AG04450 (cell line): ENCODE measurements at regions not wholly inside any gene's neighbourhood (a gene's known extent, or its start where the extent isn't known, plus 50 kb on each side); places are given as distances from the start of the nearest gene placed in this dataset.

Experiments used
- CTCF ChIA-PET: fragments of 300-600, 350-600 bp; formaldehyde crosslinking; extraction: SDS; loops from one replicate; lab custom pipeline; 2022; ENCODE audit warnings: antibody characterized with exemption, inconsistent platforms; lab: Charles Lee
- POLR2A ChIA-PET: fragments of 350-600 bp; formaldehyde crosslinking; extraction: SDS; loops from one replicate; lab custom pipeline; 2021; ENCODE audit warnings: antibody characterized with exemption, inconsistent platforms; lab: Yijun Ruan, JAX
- DNase-seq: peaks from one replicate; pipeline ENCODE4 v3.0.0-alpha.2; 2011; ENCODE audit warnings: low read depth, low spot score
- H3K27ac ChIP-seq: one replicate; pipeline ENCODE4 v1.5.1; 2012; ENCODE audit warnings: low read depth, low read length, control low read depth
- H3K27me3 ChIP-seq: one replicate; pipeline ENCODE4 v1.6.0; 2012; ENCODE audit warnings: low read length; ENCODE audit not compliant: control insufficient read depth, insufficient read depth
- H3K4me3 ChIP-seq: 2 replicates; pipeline ENCODE4 v1.5.1; 2011; ENCODE audit warnings: mild to moderate bottlenecking, low read depth, low read length, control low read depth
- H3K9me3 ChIP-seq: 2 replicates; pipeline ENCODE4 v1.5.1; 2012; ENCODE audit warnings: low read length; ENCODE audit not compliant: control insufficient read depth, insufficient read depth
- CTCF ChIP-seq: IDR thresholded peaks from 2 replicates; pipeline ENCODE4 v1.5.1; 2011; ENCODE audit warnings: low read depth, low read length, control low read depth, inconsistent platforms

GRCh38 chr12:75864161-75864560, 167.4 kb downstream of the PHLDA1 start:
- H3K27me3 ChIP-seq, result peaks cover 2% of the 10 kb centered on the region

GRCh38 chr12:75863533-75863932, 168.0 kb downstream of the PHLDA1 start:
- Histone ChIP-seq H3K27me3 (peaks cover 2% of the 10 kb centered on the region), H3K9me3 (no peaks in the 10 kb centered on the region), H3K27ac (peak overlapping the region; percentile 47), H3K4me3 (no peak overlapping the region)
- DNase-seq, result no peak
- TF ChIP-seq CTCF, result no peak
- CTCF ChIA-PET, result interaction anchor here (0.6 kb wide), 1 partner anchor 338 kb away, joined by 3 read pairs; no protein-coding TSS in a partner anchor
- POLR2A ChIA-PET, result interaction anchor here (0.9 to 1.4 kb wide), 2 partner anchors 157 to 168 kb away, joined by 3 to 4 read pairs; partner anchors contain the start of gene PHLDA1

More at GRCh38 chr12:75864161-75864560, 167.4 kb downstream of the PHLDA1 start:
- DNase-seq, result no peak
- no peak for TF ChIP-seq CTCF
- Histone ChIP-seq H3K27ac (no peak overlapping the region), H3K9me3 (no peaks in the 10 kb centered on the region), H3K4me3 (no peak overlapping the region)
- ChIA-PET POLR2A (no interaction called here), CTCF (no interaction called here)

- peak overlapping the region; percentile 32 for H3K27ac ChIP-seq
- TF ChIP-seq CTCF, result no peak
- ChIA-PET POLR2A (interaction anchor here (0.9 to 1.4 kb wide), 2 partner anchors 158 to 169 kb away, joined by 3 to 4 read pairs; partner anchors contain the start of gene PHLDA1), CTCF (interaction anchor here (0.6 to 0.9 kb wide), 2 partner anchors 336 to 337 kb away, joined by 3 to 4 read pairs; no protein-coding TSS in a partner anchor)
- H3K27me3 ChIP-seq, result peaks cover 2% of the 10 kb centered on the region
- no peak overlapping the region for H3K4me3 ChIP-seq
- H3K9me3 ChIP-seq, result no peaks in the 10 kb centered on the region
- DNase-seq, result no peak
These were observed 168.7 kb downstream of the PHLDA1 start for GRCh38 chr12:75862692-75863471.

GRCh38 chr12:75859868-75860267, 171.7 kb downstream of the PHLDA1 start:
- H3K27ac ChIP-seq, result no peak overlapping the region
- POLR2A ChIA-PET, result no interaction called here

More at GRCh38 chr12:75859868-75860267, 171.7 kb downstream of the PHLDA1 start:
- Histone ChIP-seq H3K4me3 (no peak overlapping the region), H3K27me3 (no peaks in the 10 kb centered on the region), H3K9me3 (no peaks in the 10 kb centered on the region)
- no peak for DNase-seq
- CTCF ChIA-PET, result interaction anchor here (0.5 to 0.6 kb wide), 2 partner anchors 12 to 344 kb away, joined by 4 read pairs; no protein-coding TSS in a partner anchor
- TF ChIP-seq CTCF, result no peak
